Caco-2 (cell line): ENCODE measurements at regions not wholly inside any gene's neighbourhood (a gene's known extent, or its start where the extent isn't known, plus 50 kb on each side); places are given as distances from the start of the nearest gene placed in this dataset.

ENCODE experiments used
- BruUV-seq: library from RNA; stranded (reverse); fragments of 400-500 nt; replicated peaks from 2 replicates; lab custom pipeline; 2021; lab: Mats Ljungman, UMichigan
- CTCF ChIA-PET: fragments of 300-600 bp; sonication (Branson Sonifier 250); formaldehyde crosslinking; loops from one replicate; lab custom pipeline; 2022; ENCODE audit warnings: antibody characterized with exemption; lab: Charles Lee
- POLR2A ChIA-PET: fragments of 300-600 bp; sonication (Branson Sonifier 250); formaldehyde crosslinking; loops from one replicate; lab custom pipeline; 2022; ENCODE audit warnings: antibody characterized with exemption; lab: Charles Lee
- DNase-seq, 2 experiments: peaks; one replicate each; pipeline versions ENCODE4 v3.0.0 to v3.0.0-alpha.2; 2020 to 2022
- H3K27me3 ChIP-seq: replicated peaks from 2 replicates; pipeline ENCODE4 v1.6.0; 2011; ENCODE audit warnings: low read length; ENCODE audit not compliant: control insufficient read depth, insufficient read depth
- H3K36me3 ChIP-seq: 2 replicates; pipeline ENCODE4 v1.5.1; 2011; ENCODE audit warnings: low read length; ENCODE audit not compliant: control insufficient read depth, insufficient read depth
- H3K4me1 ChIP-seq: fragments of 250-450 bp; sonication (Bioruptor Pico); 2 replicates; pipeline ENCODE4 v1.5.1; 2020; ENCODE audit warnings: mild to moderate bottlenecking
- H3K4me3 ChIP-seq: 2 replicates; pipeline ENCODE4 v1.5.1; 2011; ENCODE audit warnings: low read depth, mild to moderate bottlenecking, control low read depth, low read length
- H3K9me3 ChIP-seq: fragments of 250-450 bp; sonication (Bioruptor Pico); 2 replicates; pipeline ENCODE4 v1.5.1; 2020; ENCODE audit warnings: mild to moderate bottlenecking, moderate library complexity
- H3K27ac Mint-ChIP-seq: one replicate; pipeline ENCODE4 v1.8.0; 2022; ENCODE audit warnings: mixed read lengths; ENCODE audit not compliant: unreplicated experiment
- H3K27me3 Mint-ChIP-seq: one replicate; pipeline ENCODE4 v1.8.0; 2022; ENCODE audit warnings: mixed read lengths; ENCODE audit not compliant: insufficient read depth, unreplicated experiment
- H3K36me3 Mint-ChIP-seq: one replicate; pipeline ENCODE4 v1.8.0; 2022; ENCODE audit warnings: mild to moderate bottlenecking, mixed read lengths; ENCODE audit not compliant: insufficient read depth, unreplicated experiment
- H3K4me1 Mint-ChIP-seq: one replicate; pipeline ENCODE4 v1.8.0; 2022; ENCODE audit warnings: low read depth, mixed read lengths; ENCODE audit not compliant: unreplicated experiment
- H3K4me3 Mint-ChIP-seq: one replicate; pipeline ENCODE4 v1.8.0; 2022; ENCODE audit warnings: mild to moderate bottlenecking, moderate library complexity, mixed read lengths; ENCODE audit not compliant: unreplicated experiment
- H3K9me3 Mint-ChIP-seq: one replicate; pipeline ENCODE4 v1.8.0; 2022; ENCODE audit warnings: mixed read lengths; ENCODE audit not compliant: unreplicated experiment
- CTCF ChIP-seq, 2 experiments: fragments of 200-600 bp in 1 of 2; IDR thresholded peaks; 1 replicate in 1 of 2; 2 replicates in 1 of 2; pipeline versions ENCODE4 v1.5.1 to v1.8.0; 2011 to 2022; ENCODE audit warnings: antibody characterized with exemption in 1 of 2, control low read depth in 1 of 2, inconsistent platforms in 1 of 2, low read depth in 1 of 2, low read length in 1 of 2, mild to moderate bottlenecking in 1 of 2, moderate library complexity in 1 of 2; ENCODE audit not compliant: insufficient read depth in 1 of 2, severe bottlenecking in 1 of 2, unreplicated experiment in 1 of 2
- intact Hi-C: fragments of 100-400 bp; cut with micrococcal nuclease; formaldehyde crosslinking; loops from one replicate; pipeline ENCODE4 v1.10.0; 2022; ENCODE audit not compliant: unreplicated experiment

- no peaks in the 10 kb centered on the region for H3K27me3 ChIP-seq
- CTCF ChIA-PET: no interaction called here
- no peaks in the 10 kb centered on the region for H3K4me1 ChIP-seq
- H3K4me3 ChIP-seq: no peak overlapping the region
- intact Hi-C loops: loop anchor here (10.0 kb wide), 1 partner anchor 421 kb away; the partner anchor contains the start of gene FBXL5
- no peak for DNase-seq
- BruUV-seq: no TSS peak
- H3K9me3 ChIP-seq: no peaks in the 10 kb centered on the region
- Mint-ChIP-seq H3K27ac (no peak overlapping the region), H3K4me3 (no peak overlapping the region), H3K9me3 (no peaks in the 10 kb centered on the region), H3K4me1 (no peaks in the 10 kb centered on the region), H3K27me3 (peaks cover 3% of the 10 kb centered on the region), H3K36me3 (no peaks in the 10 kb centered on the region)
- POLR2A ChIA-PET: no interaction called here
- TF ChIP-seq CTCF (IDR thresholded peaks at IDR 0.05; ENCODE audit: insufficient read depth in 1 of 2, low read depth in 1 of 2, low read length in 1 of 2, severe bottlenecking in 1 of 2, unreplicated experiment in 1 of 2): no peak
- H3K36me3 ChIP-seq: no peaks in the 10 kb centered on the region
Observed at GRCh38 chr4:15233626-15234025, 194.2 kb upstream of the C1QTNF7 start.

GRCh38 chr4:15234116-15234855 is 193.5 kb upstream of the C1QTNF7 start:
- DNase-seq: no peak
- Histone ChIP-seq H3K4me3 (no peak overlapping the region), H3K9me3 (no peaks in the 10 kb centered on the region), H3K36me3 (no peaks in the 10 kb centered on the region), H3K27me3 (no peaks in the 10 kb centered on the region), H3K4me1 (no peaks in the 10 kb centered on the region)
- Mint-ChIP-seq H3K9me3 (no peaks in the 10 kb centered on the region), H3K27me3 (peaks cover 6% of the 10 kb centered on the region), H3K4me3 (no peak overlapping the region), H3K4me1 (no peaks in the 10 kb centered on the region), H3K36me3 (no peaks in the 10 kb centered on the region), H3K27ac (no peak overlapping the region)
- POLR2A ChIA-PET: no interaction called here
- CTCF ChIA-PET: interaction anchor here (0.8 kb wide), 1 partner anchor 163 kb away, joined by 3 read pairs; no protein-coding TSS in a partner anchor
- BruUV-seq: no TSS peak
- intact Hi-C loops: loop anchor here (10.0 kb wide), 1 partner anchor 421 kb away; the partner anchor contains the start of gene FBXL5
- no peak for TF ChIP-seq CTCF (IDR thresholded peaks at IDR 0.05; ENCODE audit: insufficient read depth in 1 of 2, low read depth in 1 of 2, low read length in 1 of 2, severe bottlenecking in 1 of 2, unreplicated experiment in 1 of 2)

GRCh38 chr4:15234856-15235126 is 193.0 kb upstream of the C1QTNF7 start:
- intact Hi-C loops: loop anchor here (10.0 kb wide), 1 partner anchor 420 kb away; the partner anchor contains the start of gene FBXL5
- peaks cover 6% of the 10 kb centered on the region for H3K27me3 Mint-ChIP-seq
- no peaks in the 10 kb centered on the region for H3K27me3 ChIP-seq

More at GRCh38 chr4:15234856-15235126, 193.0 kb upstream of the C1QTNF7 start:
- Histone ChIP-seq H3K4me1 (no peaks in the 10 kb centered on the region), H3K36me3 (no peaks in the 10 kb centered on the region), H3K4me3 (no peak overlapping the region), H3K9me3 (no peaks in the 10 kb centered on the region)
- H3K4me1 Mint-ChIP-seq: no peaks in the 10 kb centered on the region
- CTCF ChIA-PET: interaction anchor here (0.8 kb wide), 1 partner anchor 163 kb away, joined by 3 read pairs; no protein-coding TSS in a partner anchor
- H3K27ac Mint-ChIP-seq: no peak overlapping the region
- no peaks in the 10 kb centered on the region for H3K36me3 Mint-ChIP-seq
- no peak for DNase-seq
- TF ChIP-seq CTCF (IDR thresholded peaks at IDR 0.05; ENCODE audit: insufficient read depth in 1 of 2, low read depth in 1 of 2, low read length in 1 of 2, severe bottlenecking in 1 of 2, unreplicated experiment in 1 of 2): no peak
- POLR2A ChIA-PET: no interaction called here
- H3K9me3 Mint-ChIP-seq: no peaks in the 10 kb centered on the region
- H3K4me3 Mint-ChIP-seq: no peak overlapping the region
- BruUV-seq: no TSS peak
